ENCODE measurements at regions not wholly inside any gene's neighbourhood (a gene's known extent, or its start where the extent isn't known, plus 50 kb on each side); places are given as distances from the start of the nearest gene placed in this dataset.

DNA sequence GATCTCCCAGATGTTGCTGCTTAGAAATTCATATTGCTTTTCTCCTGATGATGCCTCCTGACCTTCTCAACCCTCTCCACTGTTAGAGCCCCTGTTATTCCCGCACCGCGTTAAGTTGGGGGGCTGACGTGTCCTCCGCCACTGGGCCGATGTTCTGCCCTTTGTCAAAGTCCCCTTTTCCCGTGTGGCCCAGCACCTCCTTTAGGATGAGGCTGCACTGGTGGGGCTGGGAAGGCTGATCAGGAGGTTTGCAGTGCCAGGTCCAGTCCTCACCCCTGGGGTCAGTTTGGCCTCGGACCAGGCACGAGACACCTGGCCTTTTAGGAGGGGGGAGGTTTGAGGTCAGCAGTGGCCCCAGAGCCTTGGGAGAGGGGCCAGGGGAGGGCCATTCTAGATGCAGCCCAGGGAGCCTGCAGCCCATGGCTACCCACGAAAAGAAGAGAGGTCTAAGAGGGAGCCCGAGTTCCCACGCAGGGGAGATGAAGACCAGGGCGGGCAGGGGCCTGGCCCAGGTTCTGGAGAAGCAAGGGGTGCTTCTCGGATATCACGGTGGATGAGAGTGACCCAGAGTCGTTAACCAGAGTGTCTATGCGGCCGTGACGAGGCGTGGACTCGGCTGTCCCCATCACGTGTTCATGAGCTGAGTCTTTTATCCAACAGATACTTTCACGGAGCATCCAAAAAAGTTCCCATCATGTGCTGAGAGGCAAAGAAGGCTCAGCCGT, 150.4 kb downstream of the DNAJB6 start:
- TF ChIP-seq EP300 (IDR thresholded peaks at IDR 0.05) (no peak), POLR2A (IDR thresholded peaks at IDR 0.05) (no peak)
- TF ChIP-seq, protein P1, sequence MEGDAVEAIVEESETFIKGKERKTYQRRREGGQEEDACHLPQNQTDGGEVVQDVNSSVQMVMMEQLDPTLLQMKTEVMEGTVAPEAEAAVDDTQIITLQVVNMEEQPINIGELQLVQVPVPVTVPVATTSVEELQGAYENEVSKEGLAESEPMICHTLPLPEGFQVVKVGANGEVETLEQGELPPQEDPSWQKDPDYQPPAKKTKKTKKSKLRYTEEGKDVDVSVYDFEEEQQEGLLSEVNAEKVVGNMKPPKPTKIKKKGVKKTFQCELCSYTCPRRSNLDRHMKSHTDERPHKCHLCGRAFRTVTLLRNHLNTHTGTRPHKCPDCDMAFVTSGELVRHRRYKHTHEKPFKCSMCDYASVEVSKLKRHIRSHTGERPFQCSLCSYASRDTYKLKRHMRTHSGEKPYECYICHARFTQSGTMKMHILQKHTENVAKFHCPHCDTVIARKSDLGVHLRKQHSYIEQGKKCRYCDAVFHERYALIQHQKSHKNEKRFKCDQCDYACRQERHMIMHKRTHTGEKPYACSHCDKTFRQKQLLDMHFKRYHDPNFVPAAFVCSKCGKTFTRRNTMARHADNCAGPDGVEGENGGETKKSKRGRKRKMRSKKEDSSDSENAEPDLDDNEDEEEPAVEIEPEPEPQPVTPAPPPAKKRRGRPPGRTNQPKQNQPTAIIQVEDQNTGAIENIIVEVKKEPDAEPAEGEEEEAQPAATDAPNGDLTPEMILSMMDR (IDR thresholded peaks at IDR 0.05): no peak
- 79 to 83% (median 82%) methylated on average over 24 of the region's 24 CpGs for WGBS, 3 donors

DNA sequence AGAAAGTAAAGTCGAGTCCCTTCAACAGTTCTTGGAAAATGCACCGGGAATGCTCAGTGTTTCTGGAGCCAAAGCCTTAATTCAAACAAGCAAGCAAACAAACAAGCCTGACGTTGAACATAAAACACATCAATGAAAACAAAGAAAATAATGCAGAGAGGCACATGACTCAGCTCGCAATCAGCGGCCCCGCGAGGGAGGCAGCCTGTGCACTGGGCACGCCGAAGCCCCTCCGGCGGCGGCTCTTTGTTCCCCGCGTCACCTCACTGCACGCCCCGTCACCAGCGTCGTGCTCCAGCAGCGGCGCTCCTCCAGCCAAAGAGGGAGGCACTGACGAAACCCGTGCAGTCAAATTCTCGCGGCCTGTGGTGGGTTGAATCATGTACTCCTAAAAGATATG, 151.5 kb downstream of the DNAJB6 start:
- Histone ChIP-seq H3K9me3 (no peaks in the 10 kb centered on the region), H3K4me3 (no peak overlapping the region), H3K4me1 (ENCODE audit: insufficient read depth) (no peaks in the 10 kb centered on the region), H3K36me3 (no peaks in the 10 kb centered on the region), H3K27ac (no peak overlapping the region), H3K27me3 (no peaks in the 10 kb centered on the region)
- WGBS, 3 donors: 82 to 86% (median 85%) methylated on average over 24 of the region's 24 CpGs
- peak in 1 of 5 donors; percentile 4 for DNase-seq
- intact Hi-C loops (cut with DNase I): no loop called here
- TF ChIP-seq POLR2A (IDR thresholded peaks at IDR 0.05): no peak
- TF ChIP-seq, protein P1 (IDR thresholded peaks at IDR 0.05): no peak
- TF ChIP-seq EP300 (IDR thresholded peaks at IDR 0.05): no peak

More for the DNA sequence above, 150.4 kb downstream of the DNAJB6 start:
- no peak overlapping the region for H3K4me3 ChIP-seq
- no peaks in the 10 kb centered on the region for H3K4me1 ChIP-seq (ENCODE audit: insufficient read depth)
- H3K27ac ChIP-seq: no peak overlapping the region
- DNase-seq: peak in 1 of 5 donors; percentile 4
- no peaks in the 10 kb centered on the region for H3K9me3 ChIP-seq
- H3K27me3 ChIP-seq: no peaks in the 10 kb centered on the region
- intact Hi-C loops (cut with DNase I): no loop called here
- no peaks in the 10 kb centered on the region for H3K36me3 ChIP-seq

DNA sequence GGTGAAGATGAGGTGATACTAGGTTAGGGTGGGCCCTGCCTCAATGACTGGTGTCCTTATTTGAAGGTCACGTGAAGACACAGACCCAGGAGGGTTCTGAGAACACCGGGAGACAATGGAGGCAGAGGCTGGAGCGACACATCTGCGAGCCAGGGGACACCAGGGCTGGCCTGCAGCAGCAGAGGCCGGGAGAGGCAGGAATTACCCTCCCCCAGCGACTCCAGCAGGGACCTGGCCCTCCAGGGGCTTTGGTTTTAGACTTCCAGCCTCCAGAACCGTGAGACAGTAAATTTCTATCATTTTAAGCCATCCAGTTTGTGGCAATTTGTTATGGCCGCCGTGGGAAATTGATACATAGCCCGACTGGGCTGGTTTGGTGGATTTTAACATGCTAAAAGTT, 152.2 kb downstream of the DNAJB6 start:
- no peaks in the 10 kb centered on the region for H3K36me3 ChIP-seq
- WGBS, 3 donors: 84 to 90% (median 88%) methylated on average over 10 of the region's 10 CpGs
- H3K27me3 ChIP-seq: no peaks in the 10 kb centered on the region
- H3K9me3 ChIP-seq: no peaks in the 10 kb centered on the region
- no peak overlapping the region for H3K4me3 ChIP-seq
- no peaks in the 10 kb centered on the region for H3K4me1 ChIP-seq (ENCODE audit: insufficient read depth)
- intact Hi-C loops (cut with DNase I): no loop called here
- TF ChIP-seq, protein P1 (IDR thresholded peaks at IDR 0.05): no peak
- no peak for TF ChIP-seq EP300 (IDR thresholded peaks at IDR 0.05)
- no peak for TF ChIP-seq POLR2A (IDR thresholded peaks at IDR 0.05)
- no peak for DNase-seq
- H3K27ac ChIP-seq: no peak overlapping the region
